ENCODE measurements at regions not wholly inside any gene's neighbourhood (a gene's known extent, or its start where the extent isn't known, plus 50 kb on each side); places are given as distances from the start of the nearest gene placed in this dataset.

GRCh38 chr2:120871016-120871635, 135.5 kb downstream of the GLI2 start:
- TF ChIP-seq TAF1 (IDR thresholded peaks at IDR 0.05; ENCODE audit: borderline replicate concordance, insufficient read depth, low read length) (no peak), FOXP2 (optimal IDR thresholded peaks at IDR 0.05; ENCODE audit: borderline replicate concordance, extremely low read depth, extremely low read length, insufficient read depth) (no peak), POLR2AphosphoS5 (IDR thresholded peaks at IDR 0.05; ENCODE audit: low read depth, low read length) (no peak)

GRCh38 chr2:120871881-120872620, 136.4 kb downstream of the GLI2 start:
- no peak for TF ChIP-seq FOXP2 (optimal IDR thresholded peaks at IDR 0.05; ENCODE audit: borderline replicate concordance, extremely low read depth, extremely low read length, insufficient read depth)
- TF ChIP-seq POLR2AphosphoS5 (IDR thresholded peaks at IDR 0.05; ENCODE audit: low read depth, low read length), result no peak
- no peak for TF ChIP-seq SIN3A (IDR thresholded peaks at IDR 0.05; ENCODE audit: borderline replicate concordance, insufficient read depth, low read length)
- no peak for TF ChIP-seq REST (IDR thresholded peaks at IDR 0.05; ENCODE audit: insufficient read depth in 1 of 2, low read depth in 2 of 2, low read length in 2 of 2)
- no peak for TF ChIP-seq TAF1 (IDR thresholded peaks at IDR 0.05; ENCODE audit: borderline replicate concordance, insufficient read depth, low read length)

DNA sequence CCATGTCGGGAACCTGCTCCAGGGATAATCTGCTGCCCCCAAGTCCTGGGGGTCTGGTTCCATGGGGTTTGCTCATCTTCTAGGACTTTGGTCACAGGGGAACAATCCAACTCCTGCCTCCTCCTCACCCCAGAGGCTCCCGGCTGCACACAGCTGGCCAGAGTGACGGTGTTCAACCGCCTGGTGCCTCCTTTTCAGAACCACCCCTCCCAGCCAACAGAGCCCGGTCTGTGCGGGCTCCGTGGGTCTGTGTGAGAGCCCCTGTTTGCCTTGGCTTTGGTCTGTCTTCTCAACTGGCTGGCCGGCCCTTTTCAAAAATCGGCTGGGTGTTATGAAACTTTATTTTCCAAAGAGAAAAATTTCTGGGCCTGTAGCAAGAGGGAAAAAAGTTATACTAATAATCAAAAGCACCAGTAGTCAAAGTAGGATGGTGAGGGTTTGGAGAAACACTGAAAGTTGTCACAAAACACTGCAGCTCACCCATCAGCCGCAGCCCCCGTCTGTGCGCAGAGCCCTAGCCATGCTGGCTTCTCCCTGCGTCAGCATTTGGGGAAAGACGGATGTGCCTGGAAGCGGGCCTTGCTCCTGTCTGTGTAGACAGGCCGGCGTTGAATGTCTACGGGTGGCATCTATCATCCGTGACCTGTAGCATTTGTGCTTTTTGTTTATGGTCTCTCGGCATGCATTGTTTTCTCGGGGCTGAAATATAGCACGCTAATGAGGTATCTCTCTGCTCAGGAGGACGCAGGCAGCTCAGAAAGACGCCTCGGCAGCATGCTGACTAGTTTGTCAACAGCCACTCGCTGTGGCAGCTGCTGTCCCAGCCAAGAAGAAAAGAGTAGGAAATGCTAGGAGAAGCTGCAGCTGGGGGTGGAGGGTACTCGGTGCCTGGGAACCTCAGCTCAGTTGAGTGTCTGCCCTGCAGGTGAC, 138.6 kb downstream of the GLI2 start:
- TF ChIP-seq TAF1 (IDR thresholded peaks at IDR 0.05; ENCODE audit: borderline replicate concordance, insufficient read depth, low read length) (no peak), SIN3A (IDR thresholded peaks at IDR 0.05; ENCODE audit: borderline replicate concordance, insufficient read depth, low read length) (no peak), POLR2AphosphoS5 (IDR thresholded peaks at IDR 0.05; ENCODE audit: low read depth, low read length) (no peak), REST (IDR thresholded peaks at IDR 0.05; ENCODE audit: insufficient read depth in 1 of 2, low read depth in 2 of 2, low read length in 2 of 2) (no peak), FOXP2 (optimal IDR thresholded peaks at IDR 0.05; ENCODE audit: borderline replicate concordance, extremely low read depth, extremely low read length, insufficient read depth) (no peak)

GRCh38 chr2:120874888-120875275, 139.2 kb downstream of the GLI2 start:
- no peak for TF ChIP-seq POLR2AphosphoS5 (IDR thresholded peaks at IDR 0.05; ENCODE audit: low read depth, low read length)
- no peak for TF ChIP-seq SIN3A (IDR thresholded peaks at IDR 0.05; ENCODE audit: borderline replicate concordance, insufficient read depth, low read length)
- TF ChIP-seq REST (IDR thresholded peaks at IDR 0.05; ENCODE audit: insufficient read depth in 1 of 2, low read depth in 2 of 2, low read length in 2 of 2), result no peak
- TF ChIP-seq TAF1 (IDR thresholded peaks at IDR 0.05; ENCODE audit: borderline replicate concordance, insufficient read depth, low read length), result no peak
- no peak for TF ChIP-seq FOXP2 (optimal IDR thresholded peaks at IDR 0.05; ENCODE audit: borderline replicate concordance, extremely low read depth, extremely low read length, insufficient read depth)

DNA sequence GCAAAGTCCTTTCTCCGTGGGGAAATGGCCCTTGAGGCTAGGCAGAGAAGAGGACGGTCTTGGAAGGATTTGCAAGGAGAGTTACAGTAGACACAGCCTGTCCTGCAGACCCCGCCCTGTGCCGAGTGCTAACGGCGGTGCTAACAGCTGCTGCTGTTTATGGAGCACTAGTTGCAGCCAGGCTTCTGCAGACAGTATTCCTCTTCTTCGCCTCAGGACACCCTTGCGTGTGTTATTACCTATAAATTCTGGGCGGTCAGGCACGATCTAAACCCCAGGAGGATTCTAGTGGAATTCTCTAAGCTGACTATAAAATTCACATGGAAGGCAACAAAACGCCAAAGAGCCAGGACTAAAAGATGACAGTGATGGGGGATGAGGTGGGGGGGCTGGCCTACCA, 139.8 kb downstream of the GLI2 start:
- TF ChIP-seq REST (IDR thresholded peaks at IDR 0.05; ENCODE audit: insufficient read depth in 1 of 2, low read depth in 2 of 2, low read length in 2 of 2) (no peak), FOXP2 (optimal IDR thresholded peaks at IDR 0.05; ENCODE audit: borderline replicate concordance, extremely low read depth, extremely low read length, insufficient read depth) (no peak), TAF1 (IDR thresholded peaks at IDR 0.05; ENCODE audit: borderline replicate concordance, insufficient read depth, low read length) (no peak), POLR2AphosphoS5 (IDR thresholded peaks at IDR 0.05; ENCODE audit: low read depth, low read length) (no peak), SIN3A (IDR thresholded peaks at IDR 0.05; ENCODE audit: borderline replicate concordance, insufficient read depth, low read length) (no peak)
